CD14-positive monocyte (primary cell): ENCODE measurements at regions not wholly inside any gene's neighbourhood (a gene's known extent, or its start where the extent isn't known, plus 50 kb on each side); places are given as distances from the start of the nearest gene placed in this dataset.

Experiments
- DNase-seq, 3 donors: peaks; one replicate each; pipeline ENCODE4 v3.0.0-alpha.2; 2011 to 2022
- H2AFZ ChIP-seq: 2 replicates; pipeline ENCODE4 v1.6.0; 2012; ENCODE audit warnings: mild to moderate bottlenecking, low read depth, low read length, inconsistent platforms; ENCODE audit not compliant: insufficient read depth, poor library complexity, severe bottlenecking
- H3K27ac ChIP-seq, 2 donors: 1 replicate in 1 of 2; 2 replicates in 1 of 2; pipeline ENCODE4 v1.5.1; 2012 to 2013; ENCODE audit warnings: low read length in 2 of 2, control low read depth in 1 of 2, inconsistent platforms in 1 of 2, low read depth in 1 of 2, mild to moderate bottlenecking in 1 of 2
- H3K27me3 ChIP-seq, 2 donors: one replicate each; pipeline versions ENCODE4 v1.6.0 to v1.6.1; 2011 to 2013; ENCODE audit warnings: low read length in 2 of 2; ENCODE audit not compliant: control insufficient read depth in 2 of 2, insufficient read depth in 2 of 2
- H3K36me3 ChIP-seq, 2 donors: replicated peaks in 1 of 2; 1 replicate in 1 of 2; 2 replicates in 1 of 2; pipeline versions ENCODE4 v1.5.1 to v1.6.1; 2012 to 2013; ENCODE audit warnings: low read length in 2 of 2, control low read depth in 1 of 2, inconsistent platforms in 1 of 2, mild to moderate bottlenecking in 1 of 2; ENCODE audit not compliant: insufficient read depth in 2 of 2, control insufficient read depth in 1 of 2
- H3K4me1 ChIP-seq, 2 donors: 1 replicate in 1 of 2; 2 replicates in 1 of 2; pipeline versions ENCODE4 v1.5.1 to v1.6.1; 2012 to 2013; ENCODE audit warnings: low read length in 2 of 2, control low read depth in 1 of 2, inconsistent platforms in 1 of 2, mild to moderate bottlenecking in 1 of 2, moderate library complexity in 1 of 2; ENCODE audit not compliant: insufficient read depth in 2 of 2, control insufficient read depth in 1 of 2
- H3K4me2 ChIP-seq: replicated peaks from 2 replicates; pipeline ENCODE3; 2012; ENCODE audit warnings: low read length, moderate library complexity, mild to moderate bottlenecking; ENCODE audit not compliant: poor library complexity, severe bottlenecking; ENCODE audit errors: extremely low read depth
- H3K4me3 ChIP-seq, 3 experiments: fragments of 200-600 bp in 1 of 3; sonication (generic) in 1 of 3; replicated peaks in 1 of 3; 1 replicate in 2 of 3; 2 replicates in 1 of 3; pipeline ENCODE4 v1.5.1; 2011 to 2013; ENCODE audit warnings: low read length in 3 of 3, mild to moderate bottlenecking in 3 of 3, control low read depth in 2 of 3, low read depth in 2 of 3, inconsistent platforms in 1 of 3, moderate library complexity in 1 of 3
- H3K79me2 ChIP-seq: 2 replicates; pipeline ENCODE4 v1.6.0; 2012; ENCODE audit warnings: mild to moderate bottlenecking, control low read depth, inconsistent platforms, low read length, moderate library complexity; ENCODE audit not compliant: insufficient read depth
- H3K9ac ChIP-seq: 2 replicates; pipeline ENCODE4 v1.6.0; 2017; ENCODE audit warnings: low read length, mild to moderate bottlenecking; ENCODE audit not compliant: insufficient read depth, poor library complexity, severe bottlenecking
- H3K9me3 ChIP-seq, 2 donors: replicated peaks in 1 of 2; 1 replicate in 1 of 2; 2 replicates in 1 of 2; pipeline versions ENCODE4 v1.5.1 to v1.6.1; 2012 to 2013; ENCODE audit warnings: low read length in 2 of 2, control low read depth in 1 of 2; ENCODE audit not compliant: control insufficient read depth in 1 of 2, insufficient read depth in 1 of 2
- H4K20me1 ChIP-seq: 2 replicates; pipeline ENCODE4 v1.6.0; 2012; ENCODE audit warnings: mild to moderate bottlenecking, low read length, control low read depth, moderate library complexity; ENCODE audit not compliant: insufficient read depth
- H3K27ac Mint-ChIP-seq, 7 donors: one replicate each; pipeline ENCODE4 v1.8.0; 2020; ENCODE audit warnings: mild to moderate bottlenecking in 7 of 7, mixed read lengths in 7 of 7, moderate library complexity in 6 of 7, inconsistent platforms in 2 of 7
- H3K27me3 Mint-ChIP-seq, 3 donors: one replicate each; pipeline ENCODE4 v1.8.0; 2021 to 2022; ENCODE audit warnings: low read depth in 3 of 3, mild to moderate bottlenecking in 3 of 3, mixed read lengths in 3 of 3, moderate library complexity in 3 of 3, inconsistent platforms in 1 of 3
- H3K36me3 Mint-ChIP-seq, 2 donors: one replicate each; pipeline ENCODE4 v1.8.0; 2020; ENCODE audit warnings: mixed read lengths in 2 of 2, inconsistent platforms in 1 of 2, mild to moderate bottlenecking in 1 of 2
- H3K4me1 Mint-ChIP-seq: one replicate; pipeline ENCODE4 v1.8.0; 2020; ENCODE audit warnings: mild to moderate bottlenecking, mixed read lengths
- H3K4me3 Mint-ChIP-seq, 2 donors: one replicate each; pipeline ENCODE4 v1.8.0; 2020; ENCODE audit warnings: mild to moderate bottlenecking in 2 of 2, mixed read lengths in 2 of 2, moderate library complexity in 1 of 2
- H3K9me3 Mint-ChIP-seq, 7 donors: one replicate each; pipeline ENCODE4 v1.8.0; 2020 to 2022; ENCODE audit warnings: mixed read lengths in 7 of 7, mild to moderate bottlenecking in 6 of 7, moderate library complexity in 6 of 7, inconsistent platforms in 2 of 7
- CTCF ChIP-seq: fragments of 200-600 bp; IDR thresholded peaks from one replicate; pipeline ENCODE4 v1.8.0; 2022; ENCODE audit warnings: antibody characterized with exemption, mild to moderate bottlenecking
- WGBS: methylation state at CpG from one replicate; pipeline ENCODE4 v1.1.5; 2013; ENCODE audit warnings: missing lambda C conversion rate; ENCODE audit not compliant: insufficient coverage; 5-methylcytosine and 5-hydroxymethylcytosine counted together
- intact Hi-C, 2 donors: fragments of 100-400 bp; cut with micrococcal nuclease; formaldehyde crosslinking; loops; one replicate each; pipeline versions ENCODE4 v1.15.0 to v1.15.1; 2023

- TF ChIP-seq CTCF = no peak
Observed at GRCh38 chr11:92762121-92762540, 207.3 kb upstream of the MTNR1B start.

GRCh38 chr11:92763336-92763735, 206.1 kb upstream of the MTNR1B start:
- Histone ChIP-seq H3K4me1 (peaks cover 7 to 9% of the 10 kb centered on the region in 2 donors), H2AFZ (no peak overlapping the region), H3K36me3 (no peaks in the 10 kb centered on the region), H3K4me2 (no peak overlapping the region), H3K79me2 (no peaks in the 10 kb centered on the region), H3K27me3 (no peaks in the 10 kb centered on the region), H4K20me1 (no peaks in the 10 kb centered on the region), H3K9ac (no peak overlapping the region), H3K27ac (no peak overlapping the region), H3K9me3 (no peaks in the 10 kb centered on the region), H3K4me3 (no peak overlapping the region)
- H3K36me3 Mint-ChIP-seq = no peaks in the 10 kb centered on the region
- no peak for TF ChIP-seq CTCF
- no peak for DNase-seq
- peaks cover 0 to 2% (median 0%) of the 10 kb centered on the region in 7 donors for H3K9me3 Mint-ChIP-seq
- peaks cover 14% of the 10 kb centered on the region for H3K4me1 Mint-ChIP-seq
- peaks cover 0 to 9% (median 0%) of the 10 kb centered on the region in 3 donors for H3K27me3 Mint-ChIP-seq
- intact Hi-C loops = no loop called here
- H3K27ac Mint-ChIP-seq = no peak overlapping the region
- no peak overlapping the region for H3K4me3 Mint-ChIP-seq

More at GRCh38 chr11:92762121-92762540, 207.3 kb upstream of the MTNR1B start:
- no peak overlapping the region for H3K27ac Mint-ChIP-seq
- no peaks in the 10 kb centered on the region for H3K36me3 Mint-ChIP-seq
- Histone ChIP-seq H3K27me3 (no peaks in the 10 kb centered on the region), H4K20me1 (no peaks in the 10 kb centered on the region), H2AFZ (no peak overlapping the region), H3K4me3 (no peak overlapping the region), H3K9me3 (no peaks in the 10 kb centered on the region), H3K79me2 (no peaks in the 10 kb centered on the region), H3K9ac (no peak overlapping the region), H3K4me2 (no peak overlapping the region), H3K27ac (no peak overlapping the region), H3K4me1 (peaks cover 7 to 9% of the 10 kb centered on the region in 2 donors), H3K36me3 (no peaks in the 10 kb centered on the region)
- intact Hi-C loops = no loop called here
- no CpG with 5 or more reads among the region's 3 CpGs for WGBS
- no peaks in the 10 kb centered on the region for H3K9me3 Mint-ChIP-seq
- peaks cover 14% of the 10 kb centered on the region for H3K4me1 Mint-ChIP-seq
- DNase-seq = no peak
- peaks cover 0 to 7% (median 0%) of the 10 kb centered on the region in 3 donors for H3K27me3 Mint-ChIP-seq
- no peak overlapping the region for H3K4me3 Mint-ChIP-seq
